ENCODE measurements at regions not wholly inside any gene's neighbourhood (a gene's known extent, or its start where the extent isn't known, plus 50 kb on each side); places are given as distances from the start of the nearest gene placed in this dataset.

DNA sequence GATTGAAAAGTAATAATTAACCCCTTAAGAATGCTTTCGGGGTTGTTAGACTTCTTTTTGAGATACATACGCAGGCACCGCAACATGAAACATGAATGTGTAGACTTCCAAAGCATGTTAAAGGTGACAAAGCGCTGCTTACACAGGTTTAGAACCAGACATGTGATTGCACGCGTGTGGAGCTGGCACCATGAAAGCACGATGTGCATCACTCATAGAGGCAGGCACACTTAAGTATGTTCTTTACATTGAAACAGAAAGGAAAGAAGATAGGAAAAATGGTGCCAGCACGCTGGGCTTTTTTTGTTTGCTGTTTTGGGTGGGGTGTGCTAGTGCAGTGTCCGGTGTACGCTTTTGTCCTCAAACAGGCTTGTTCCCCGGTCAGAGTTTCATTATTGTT is 83.6 kb upstream of the PPARA start:
- no peak for DNase-seq (ENCODE audit: low read depth)

GRCh38 chr22:46067159-46068111 is 82.9 kb upstream of the PPARA start:
- no peak for DNase-seq (ENCODE audit: low read depth)

DNA sequence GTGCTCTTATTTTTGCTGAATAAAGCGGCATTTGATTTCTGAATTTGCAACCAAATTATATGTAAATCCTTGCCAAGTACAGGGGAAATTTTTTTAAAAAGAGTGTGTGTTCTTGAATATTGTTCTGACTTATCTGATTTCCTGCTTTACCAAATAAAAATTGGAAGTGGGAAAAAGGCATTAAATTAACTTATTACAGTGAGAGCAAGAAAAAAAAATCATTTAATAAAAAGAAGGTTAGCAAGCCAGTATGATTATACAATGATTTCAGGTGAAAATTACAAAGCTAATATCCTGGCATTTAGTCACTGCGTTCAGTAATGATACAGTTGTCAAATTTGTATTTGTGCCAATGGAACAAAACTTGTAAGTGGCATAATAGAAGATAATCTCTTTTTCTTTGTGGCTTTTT is 82.1 kb upstream of the PPARA start:
- DNase-seq (ENCODE audit: low read depth): no peak

GRCh38 chr22:46068593-46069491 is 81.5 kb upstream of the PPARA start:
- DNase-seq (ENCODE audit: low read depth): no peak

DNA sequence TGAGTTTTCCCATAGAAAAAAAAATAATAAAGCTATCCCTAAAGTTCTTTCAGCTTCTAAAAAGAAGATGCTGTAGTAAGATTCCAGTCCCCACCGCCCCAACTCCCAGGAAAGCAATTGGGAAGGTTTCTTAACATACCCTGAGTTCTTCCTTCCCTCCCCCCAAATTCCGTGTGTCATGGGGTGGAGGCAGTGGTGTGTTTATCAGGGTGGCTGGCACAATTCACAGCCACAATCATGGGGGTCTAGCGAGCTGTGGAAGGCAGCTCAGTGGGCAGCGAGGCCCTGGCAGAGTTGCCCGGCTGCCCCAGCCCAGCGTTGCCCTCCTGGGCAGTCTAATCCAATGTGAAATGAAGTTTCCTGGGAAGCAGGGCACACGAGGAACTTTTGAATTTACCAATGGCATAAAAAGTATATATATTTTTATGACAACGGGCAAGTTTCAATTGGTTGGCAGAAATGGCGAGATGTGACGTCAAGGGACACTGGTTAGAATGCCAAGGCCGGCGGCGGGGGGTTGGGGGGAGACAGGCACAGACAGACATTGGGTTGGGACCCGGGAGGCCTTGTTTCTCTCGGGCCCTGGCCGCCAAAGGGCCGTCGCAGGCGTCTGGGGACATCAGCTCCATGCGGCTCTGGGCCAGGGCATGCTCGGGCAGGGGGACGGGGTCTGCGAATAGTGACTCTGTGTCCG is 80.7 kb upstream of the PPARA start:
- DNase-seq (ENCODE audit: low read depth): peak; percentile 81

DNA sequence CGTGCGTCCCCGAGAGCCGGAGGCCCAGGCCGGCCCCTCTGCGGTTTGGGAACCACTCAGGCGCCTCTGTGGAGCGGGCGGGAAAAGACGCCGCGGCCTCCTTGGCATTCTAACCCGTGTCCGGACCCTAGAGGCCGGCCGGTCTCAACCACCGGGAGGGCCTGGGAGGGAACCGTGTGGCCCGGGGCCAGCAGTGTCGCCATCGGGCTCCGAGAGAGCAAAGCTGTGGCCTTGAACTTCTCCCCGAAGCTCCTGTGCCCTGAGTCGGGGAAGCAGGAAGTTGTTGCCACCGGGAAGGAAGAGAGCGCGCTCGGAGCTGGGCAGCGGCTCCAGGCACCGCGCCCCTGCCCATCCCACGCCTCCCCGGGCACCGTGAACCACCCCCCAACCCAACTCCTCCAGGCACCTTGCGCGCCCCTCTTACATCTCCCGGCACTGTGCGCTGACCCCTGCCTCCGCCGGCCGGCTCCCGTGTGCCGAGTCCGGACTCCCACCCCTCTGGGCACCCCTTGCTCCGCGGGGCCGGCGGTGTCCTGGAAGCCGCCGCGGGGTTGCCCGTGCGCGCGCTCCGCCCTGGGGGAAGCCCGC is 80.0 kb upstream of the PPARA start:
- DNase-seq (ENCODE audit: low read depth): no peak

DNA sequence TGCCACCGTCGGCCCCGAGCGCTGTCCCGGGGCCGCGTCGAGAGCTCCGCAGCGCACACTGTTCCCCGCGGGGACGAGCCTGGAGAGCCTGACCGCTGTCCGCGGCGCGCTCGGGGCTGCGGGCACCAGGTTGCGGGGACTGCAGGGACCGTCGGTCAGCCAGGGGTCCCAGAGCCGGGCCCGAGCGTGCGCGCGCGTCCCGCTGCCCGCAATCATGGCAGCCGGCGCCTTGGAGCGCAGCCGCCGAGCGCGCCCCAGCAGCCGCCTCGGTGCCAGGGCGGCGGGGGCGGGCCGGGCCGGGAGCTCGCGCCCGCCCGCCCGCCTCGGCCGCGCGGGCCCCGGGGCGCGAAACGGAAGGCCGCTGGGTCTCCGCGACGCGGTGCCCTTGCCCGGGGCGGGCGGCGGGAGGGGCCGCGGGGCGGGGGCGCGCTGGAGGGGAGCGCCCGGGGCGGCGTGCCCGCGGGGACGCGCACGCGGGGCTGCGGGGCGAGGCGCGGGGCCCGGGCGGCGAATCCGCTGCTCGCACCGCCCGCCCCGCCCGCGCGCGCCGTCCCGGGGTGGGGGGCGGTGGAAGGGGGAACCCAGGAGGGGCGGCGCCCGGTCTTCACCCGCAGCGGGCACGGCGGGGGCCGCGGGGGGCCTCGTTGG is 79.4 kb upstream of the PPARA start:
- DNase-seq (ENCODE audit: low read depth): no peak

DNA sequence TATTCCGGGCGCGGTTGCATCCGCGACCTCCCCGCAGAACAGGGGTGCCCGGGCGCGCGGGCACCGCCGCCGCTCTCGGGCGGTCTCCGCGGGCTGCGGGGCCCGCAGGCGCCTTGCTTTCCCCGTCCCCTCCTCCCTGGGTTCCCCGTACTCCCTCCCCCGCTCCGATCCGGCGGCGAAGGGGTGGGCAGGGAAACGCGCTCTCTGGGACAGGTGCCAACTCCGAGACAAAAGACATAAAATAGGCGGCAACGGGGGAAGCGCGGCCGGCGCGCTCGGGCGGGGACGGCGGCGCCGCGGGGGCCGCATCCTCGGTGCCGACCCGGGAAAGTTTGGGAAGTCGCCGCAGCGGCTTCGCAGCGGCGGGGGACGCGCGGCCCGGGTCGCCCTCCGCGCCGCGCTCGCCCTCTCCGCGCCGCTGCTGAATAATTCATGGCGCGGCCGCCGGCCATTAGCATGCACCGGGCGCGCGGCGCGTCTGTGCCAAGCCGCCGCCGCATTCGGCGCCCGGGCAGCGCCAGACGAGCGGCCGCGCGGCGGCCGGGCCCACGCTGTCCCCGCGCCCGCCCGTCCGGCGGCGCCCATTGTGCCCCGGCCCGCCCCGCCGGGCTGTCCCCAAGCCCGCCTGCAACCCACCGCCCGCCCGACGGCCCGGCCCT is 78.7 kb upstream of the PPARA start:
- DNase-seq (ENCODE audit: low read depth): peak; percentile 85

GRCh38 chr22:46072110-46072881 is 78.0 kb upstream of the PPARA start:
- no peak for DNase-seq (ENCODE audit: low read depth)

DNA sequence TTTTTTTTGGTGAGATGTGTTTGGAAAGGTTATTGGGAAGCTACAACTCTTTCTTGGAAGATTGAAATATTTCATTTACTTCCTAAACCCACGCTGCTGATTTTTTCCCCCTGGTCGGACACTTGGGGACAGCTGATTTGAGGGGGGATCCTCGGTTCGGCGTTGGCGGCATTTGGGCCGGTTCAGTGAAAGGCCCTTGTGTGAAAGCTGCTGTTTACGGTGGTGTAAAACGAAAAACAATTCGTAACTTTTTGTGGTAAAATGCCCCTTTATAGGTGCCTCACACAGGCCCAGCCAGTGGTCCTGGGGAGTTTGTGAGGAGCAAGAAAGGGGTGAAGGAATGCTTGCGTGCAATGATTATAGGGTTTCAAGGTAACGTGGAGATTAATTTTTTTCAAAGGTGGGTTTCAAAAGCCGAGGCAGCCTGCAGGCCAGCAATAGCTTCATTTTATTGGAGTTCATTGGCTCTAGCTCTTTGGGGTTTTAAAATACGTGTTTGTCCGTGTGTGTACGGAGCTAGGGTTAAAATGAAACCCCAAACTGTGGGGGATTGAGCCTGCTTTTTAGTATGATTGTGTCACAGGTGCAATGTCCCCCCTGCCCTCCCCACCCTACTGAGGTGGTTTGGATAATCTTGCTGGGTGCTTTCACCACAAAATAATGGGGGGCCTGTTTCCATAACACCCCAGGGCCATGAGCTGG is 77.2 kb upstream of the PPARA start:
- DNase-seq (ENCODE audit: low read depth): no peak

DNA sequence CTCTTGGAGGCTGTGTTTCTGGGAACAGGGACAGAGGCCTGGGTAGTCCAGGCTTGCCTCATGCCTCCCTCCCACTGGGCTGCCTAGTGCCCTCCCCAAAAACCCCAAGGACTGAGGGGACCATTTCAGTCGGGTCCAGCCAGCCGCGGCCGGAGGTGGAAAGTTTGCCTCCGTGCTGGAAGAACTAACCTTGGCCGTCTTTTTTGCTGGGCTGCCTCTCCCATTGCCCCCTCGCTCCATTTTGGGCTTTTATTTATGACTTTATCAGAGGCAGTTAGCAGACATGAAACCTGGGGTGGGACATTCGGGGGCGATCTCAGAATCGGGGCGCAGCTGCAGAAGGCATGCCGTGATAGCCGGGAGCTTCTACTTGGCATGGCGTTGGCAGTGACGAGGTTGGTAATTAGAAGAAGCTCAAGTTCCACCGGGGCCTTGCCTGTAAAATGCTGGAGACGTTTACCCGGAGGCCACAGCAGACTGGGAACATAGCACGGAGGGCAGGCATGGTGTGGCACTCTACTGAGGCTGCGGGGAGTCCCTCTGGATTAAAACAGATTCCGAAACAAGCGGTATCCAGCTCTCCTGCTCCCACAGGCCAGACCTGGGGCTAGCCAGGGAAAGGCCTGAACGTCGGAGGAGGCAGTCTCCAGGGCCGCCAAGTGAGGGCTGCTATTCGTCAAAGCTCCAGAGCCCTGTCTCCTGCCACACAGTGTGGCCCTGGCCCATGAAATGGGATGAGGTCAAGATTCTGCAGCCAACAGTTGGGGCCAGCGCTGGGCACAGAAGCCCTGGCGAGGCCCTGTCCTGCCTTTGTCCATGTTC is 76.4 kb upstream of the PPARA start:
- DNase-seq (ENCODE audit: low read depth): no peak

DNA sequence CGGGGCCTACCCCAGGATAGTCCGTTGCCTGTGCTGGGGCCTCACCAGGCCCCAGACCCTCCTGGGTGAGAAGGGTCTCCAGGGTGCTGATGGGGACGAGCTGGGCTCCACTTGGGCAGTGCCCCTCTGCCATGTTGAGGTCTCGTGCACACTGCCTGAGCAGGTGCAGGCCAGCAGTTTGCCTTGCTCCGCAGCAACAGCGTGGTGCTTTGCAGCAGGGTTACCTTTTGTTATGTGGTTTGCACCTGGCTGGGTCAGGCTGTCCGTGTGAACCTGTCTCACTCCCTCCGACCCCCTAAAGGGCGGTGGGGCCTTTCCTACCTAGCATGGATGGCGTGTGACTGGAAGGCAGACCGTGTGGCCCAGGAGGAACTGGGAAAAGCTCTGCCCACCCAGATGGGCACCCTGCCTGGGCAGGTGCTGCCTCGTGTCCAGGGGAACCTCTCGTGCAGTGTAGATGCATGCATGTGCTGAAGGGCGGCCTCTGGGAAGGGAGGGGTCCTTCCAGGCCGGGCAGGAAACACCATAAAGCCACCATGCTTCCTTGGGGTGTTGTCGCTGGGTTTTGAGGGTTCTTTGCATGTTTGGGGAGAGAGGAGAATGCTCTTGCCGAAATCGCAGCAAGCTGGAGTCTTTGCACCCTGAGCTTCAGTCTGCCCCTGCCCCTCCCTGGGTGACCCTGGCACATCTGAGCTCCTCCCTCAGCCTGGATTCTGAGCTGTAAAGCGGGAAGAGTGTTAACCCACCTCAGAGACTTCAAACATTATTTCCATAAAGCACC is 75.4 kb upstream of the PPARA start:
- no peak for DNase-seq (ENCODE audit: low read depth)

GRCh38 chr22:46075764-46076531 is 74.4 kb upstream of the PPARA start:
- no peak for DNase-seq (ENCODE audit: low read depth)

DNA sequence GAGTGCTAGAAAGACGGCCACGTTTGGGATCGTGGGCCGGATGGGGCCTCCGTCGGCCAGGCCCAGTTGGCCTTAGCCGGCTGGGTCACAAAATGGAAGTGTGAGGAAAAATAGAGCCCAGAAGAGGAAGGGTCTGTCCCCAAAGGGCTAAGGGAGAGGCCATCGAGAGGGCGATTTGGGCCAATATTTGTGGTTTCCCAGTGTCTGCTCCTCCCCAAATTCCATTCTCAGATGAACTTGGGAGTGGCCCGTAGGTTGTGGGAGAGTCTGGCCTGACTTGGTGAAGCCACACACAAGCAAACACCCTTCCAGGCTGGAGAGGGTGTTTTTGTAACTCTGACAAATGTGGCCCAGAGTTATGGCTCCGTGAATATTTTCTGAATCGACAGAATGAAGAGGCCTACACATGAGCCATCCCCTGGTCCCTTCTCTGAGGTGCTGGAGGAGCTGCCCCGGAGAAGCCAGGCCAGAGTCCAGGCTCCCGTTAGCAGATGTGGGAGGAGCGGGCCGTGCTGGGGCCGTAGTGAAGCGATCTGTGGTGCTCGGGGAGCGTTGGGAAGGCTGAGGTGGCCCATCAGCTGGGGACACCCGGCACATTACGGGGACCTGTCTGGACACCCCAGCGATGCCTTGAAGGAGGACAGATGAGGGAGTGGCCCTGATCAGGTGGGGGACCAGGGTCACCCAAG is 73.5 kb upstream of the PPARA start:
- no peak for DNase-seq (ENCODE audit: low read depth)

GRCh38 chr22:46077669-46078099 is 72.6 kb upstream of the PPARA start:
- DNase-seq (ENCODE audit: low read depth): no peak

Measured in fibroblast of the conjunctiva (primary cell).